SK-N-MC (cell line): ENCODE measurements at regions not wholly inside any gene's neighbourhood (a gene's known extent, or its start where the extent isn't known, plus 50 kb on each side); places are given as distances from the start of the nearest gene placed in this dataset.

Experiments
- EZH2 ChIP-seq: fragments of 200-600 bp; sonication (generic); IDR thresholded peaks from one replicate; pipeline ENCODE4 v1.6.1; 2017; ENCODE audit warnings: antibody characterized with exemption
- FOXP2 ChIP-seq: optimal IDR thresholded peaks from 2 replicates; pipeline ENCODE3; 2011; ENCODE audit warnings: mild to moderate bottlenecking, moderate library complexity; ENCODE audit not compliant: insufficient read depth; ENCODE audit errors: extremely low read length, control extremely low read depth
- POLR2AphosphoS5 ChIP-seq: IDR thresholded peaks from 2 replicates; pipeline ENCODE4 v1.6.1; 2012; ENCODE audit warnings: mild to moderate bottlenecking, low read depth, low read length, borderline replicate concordance

GRCh38 chr9:82745919-82746318 is 317.0 kb downstream of the RASEF start:
- no peak for TF ChIP-seq POLR2AphosphoS5
- no peak for TF ChIP-seq EZH2
- no peak for TF ChIP-seq FOXP2
